Kidney (tissue), 13 donors: ENCODE measurements at regions not wholly inside any gene's neighbourhood (a gene's known extent, or its start where the extent isn't known, plus 50 kb on each side); places are given as distances from the start of the nearest gene placed in this dataset.

Experiments
- DNase-seq, 5 donors: peaks; one replicate each; pipeline ENCODE4 v3.0.0-alpha.2; 2013 to 2020
- FAIRE-seq: peaks from 2 replicates; lab custom pipeline; 2012; peaks lifted over from hg19 to GRCh38; lab: Jason Lieb, UNC
- H3K27ac ChIP-seq, 2 donors: one replicate each; pipeline ENCODE4 v1.7.0; 2013; ENCODE audit warnings: low read depth in 2 of 2, low read length in 2 of 2, inconsistent platforms in 1 of 2
- H3K27me3 ChIP-seq: one replicate; pipeline ENCODE4 v1.7.1; 2013; ENCODE audit warnings: low read length, inconsistent platforms; ENCODE audit not compliant: control insufficient read depth, insufficient read depth
- H3K36me3 ChIP-seq, 3 donors: one replicate each; pipeline versions ENCODE4 v1.7.0 to v1.7.1; 2013; ENCODE audit warnings: low read length in 3 of 3, control low read depth in 1 of 3, inconsistent platforms in 1 of 3; ENCODE audit not compliant: insufficient read depth in 3 of 3, control insufficient read depth in 2 of 3
- H3K4me1 ChIP-seq, 3 donors: one replicate each; pipeline versions ENCODE4 v1.7.0 to v1.7.1; 2013; ENCODE audit warnings: low read length in 3 of 3, inconsistent platforms in 1 of 3, low read depth in 1 of 3; ENCODE audit not compliant: control insufficient read depth in 2 of 3, insufficient read depth in 2 of 3
- H3K4me3 ChIP-seq, 3 donors: one replicate each; pipeline versions ENCODE4 v1.7.0 to v1.8.1; 2013; ENCODE audit warnings: low read length in 3 of 3, control low read depth in 1 of 3, inconsistent platforms in 1 of 3
- H3K9ac ChIP-seq, 3 donors: one replicate each; pipeline versions ENCODE4 v1.7.0 to v1.7.1; 2013; ENCODE audit warnings: low read length in 3 of 3, control low read depth in 1 of 3, inconsistent platforms in 1 of 3
- H3K9me3 ChIP-seq, 3 donors: one replicate each; pipeline versions ENCODE4 v1.7.0 to v1.7.1; 2013; ENCODE audit warnings: low read length in 3 of 3, control low read depth in 1 of 3, inconsistent platforms in 1 of 3; ENCODE audit not compliant: control insufficient read depth in 2 of 3, insufficient read depth in 1 of 3
- intact Hi-C: fragments of 100-400 bp; cut with DNase I; formaldehyde crosslinking; loops from one replicate; pipeline ENCODE4 v1.11.1; 2022
- TF ChIP-seq, protein P1 (sequence below): IDR thresholded peaks from 3 replicates; pipeline ENCODE4 v1.5.1; 2012; ENCODE audit warnings: mild to moderate bottlenecking, moderate library complexity, borderline replicate concordance; ENCODE audit not compliant: insufficient read depth; ENCODE audit errors: extremely low read depth
- donor health status: control.
- donor health status: control.
- donor health status: control.
- donor health status: control.
- donor health status: control.
- donor health status: DM: yes; HTN: yes; CAD: no.
- donor health status: Normal renal cell carcinoma (clear cell type).

DNA sequence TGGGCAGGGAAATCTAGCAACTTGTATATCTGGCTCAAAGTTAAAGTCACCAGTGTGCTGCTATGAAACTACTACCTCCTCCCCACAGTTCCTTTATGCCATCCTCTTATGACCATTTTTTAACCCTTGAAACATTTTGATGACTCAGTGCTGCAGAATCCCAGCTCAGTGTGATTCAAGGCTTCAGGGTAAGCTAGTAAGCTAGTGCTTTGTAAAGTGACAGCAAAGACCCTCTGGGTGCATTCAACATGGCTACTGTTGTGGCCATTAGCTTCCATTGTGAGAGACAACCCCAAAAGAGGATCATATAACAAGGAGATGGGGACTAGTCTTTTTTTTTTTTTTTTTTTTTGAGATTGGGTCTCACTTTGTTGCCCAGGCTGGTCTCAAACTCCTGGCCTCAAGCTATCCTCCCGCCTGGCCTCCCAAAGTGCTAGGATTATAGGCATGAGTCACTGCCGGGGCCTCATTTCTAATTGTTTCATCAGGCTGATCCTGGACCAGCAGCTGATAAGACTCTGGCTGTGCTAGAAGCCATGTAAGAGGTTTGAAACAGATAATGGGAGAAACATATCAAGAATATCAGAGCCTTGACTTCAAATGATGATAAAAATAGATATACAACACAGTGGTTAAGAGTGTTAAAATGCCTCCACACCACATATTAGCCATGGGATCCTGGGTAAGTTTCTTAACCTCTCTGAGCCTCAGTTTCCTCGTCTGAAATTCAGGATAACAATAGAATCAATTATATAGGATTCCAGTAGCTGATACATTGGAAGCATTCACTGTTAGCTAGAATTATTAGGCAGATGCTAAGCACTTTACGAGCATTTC is 65.7 kb upstream of the RTN4 start:
- Histone ChIP-seq H3K4me1 (peaks cover 0 to 17% (median 2%) of the 10 kb centered on the region in 3 donors), H3K9me3 (no peaks in the 10 kb centered on the region), H3K4me3 (no peak overlapping the region), H3K36me3 (no peaks in the 10 kb centered on the region), H3K27me3 (no peaks in the 10 kb centered on the region), H3K27ac (no peak overlapping the region), H3K9ac (no peak overlapping the region)
- FAIRE-seq (no peak), DNase-seq (no peak)
- TF ChIP-seq, protein P1, sequence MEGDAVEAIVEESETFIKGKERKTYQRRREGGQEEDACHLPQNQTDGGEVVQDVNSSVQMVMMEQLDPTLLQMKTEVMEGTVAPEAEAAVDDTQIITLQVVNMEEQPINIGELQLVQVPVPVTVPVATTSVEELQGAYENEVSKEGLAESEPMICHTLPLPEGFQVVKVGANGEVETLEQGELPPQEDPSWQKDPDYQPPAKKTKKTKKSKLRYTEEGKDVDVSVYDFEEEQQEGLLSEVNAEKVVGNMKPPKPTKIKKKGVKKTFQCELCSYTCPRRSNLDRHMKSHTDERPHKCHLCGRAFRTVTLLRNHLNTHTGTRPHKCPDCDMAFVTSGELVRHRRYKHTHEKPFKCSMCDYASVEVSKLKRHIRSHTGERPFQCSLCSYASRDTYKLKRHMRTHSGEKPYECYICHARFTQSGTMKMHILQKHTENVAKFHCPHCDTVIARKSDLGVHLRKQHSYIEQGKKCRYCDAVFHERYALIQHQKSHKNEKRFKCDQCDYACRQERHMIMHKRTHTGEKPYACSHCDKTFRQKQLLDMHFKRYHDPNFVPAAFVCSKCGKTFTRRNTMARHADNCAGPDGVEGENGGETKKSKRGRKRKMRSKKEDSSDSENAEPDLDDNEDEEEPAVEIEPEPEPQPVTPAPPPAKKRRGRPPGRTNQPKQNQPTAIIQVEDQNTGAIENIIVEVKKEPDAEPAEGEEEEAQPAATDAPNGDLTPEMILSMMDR, result no peak
- intact Hi-C loops, result no loop called here

DNA sequence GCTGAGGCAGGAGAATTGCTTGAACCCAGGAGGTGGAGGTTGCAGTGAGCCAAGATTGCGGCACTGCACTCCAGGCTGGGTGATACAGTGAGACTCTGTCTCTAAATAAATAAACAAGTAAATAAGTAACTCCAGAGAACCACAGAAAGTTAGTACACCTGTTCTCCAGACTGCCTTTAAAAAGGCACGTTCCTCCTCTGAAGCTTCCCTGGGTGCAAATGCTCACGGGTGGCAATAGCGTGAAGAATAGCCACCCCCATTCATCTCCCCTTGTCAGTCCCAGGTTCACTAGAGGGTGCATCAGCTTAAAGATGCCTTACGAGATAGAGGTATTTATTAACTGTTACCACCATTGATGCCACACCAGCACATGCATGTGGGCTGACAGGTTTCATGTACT is 64.3 kb upstream of the RTN4 start:
- DNase-seq (no peak), FAIRE-seq (no peak)
- Histone ChIP-seq H3K9me3 (no peaks in the 10 kb centered on the region), H3K9ac (no peak overlapping the region), H3K27me3 (no peaks in the 10 kb centered on the region), H3K36me3 (no peaks in the 10 kb centered on the region), H3K4me1 (peaks cover 0 to 14% (median 0%) of the 10 kb centered on the region in 3 donors), H3K27ac (no peak overlapping the region), H3K4me3 (no peak overlapping the region)
- TF ChIP-seq, protein P1, result no peak
- intact Hi-C loops, result no loop called here

DNA sequence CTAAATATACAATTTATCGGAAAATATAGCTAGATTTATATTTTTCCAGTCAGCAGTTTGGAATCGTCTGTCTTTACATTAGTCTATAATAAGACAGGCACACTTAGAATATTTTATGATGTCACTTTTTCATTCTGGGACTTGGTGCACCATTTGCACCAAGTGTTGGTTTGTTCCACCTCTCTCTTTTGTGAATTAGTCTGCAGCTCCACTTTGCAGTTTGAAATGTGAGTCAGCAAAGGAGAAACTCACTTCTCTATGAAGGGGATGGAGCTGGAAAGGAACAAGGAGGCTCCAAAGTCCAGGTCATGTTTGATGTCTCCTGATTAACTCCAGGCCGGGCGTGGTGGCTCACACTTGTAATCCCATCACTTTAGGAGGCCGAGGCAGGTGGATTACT is 63.8 kb upstream of the RTN4 start:
- Histone ChIP-seq H3K4me1 (peaks cover 0 to 14% (median 0%) of the 10 kb centered on the region in 3 donors), H3K9me3 (no peaks in the 10 kb centered on the region), H3K27ac (no peak overlapping the region), H3K36me3 (no peaks in the 10 kb centered on the region), H3K4me3 (no peak overlapping the region), H3K9ac (no peak overlapping the region), H3K27me3 (no peaks in the 10 kb centered on the region)
- intact Hi-C loops, result no loop called here
- TF ChIP-seq, protein P1, result no peak
- FAIRE-seq (no peak), DNase-seq (no peak)
